ENCODE measurements at regions not wholly inside any gene's neighbourhood (a gene's known extent, or its start where the extent isn't known, plus 50 kb on each side); places are given as distances from the start of the nearest gene placed in this dataset.

- WGBS (ENCODE audit: insufficient coverage, insufficient replicate concordance, low lambda C conversion rate, missing lambda C conversion rate): 42% methylated on average over 11 of the region's 11 CpGs
- RAD21 ChIA-PET (ENCODE audit: unreplicated experiment): no interaction called here
- FAIRE-seq: no peak
- TF ChIP-seq RFX5 (IDR thresholded peaks at IDR 0.05; ENCODE audit: low read depth, low read length) (no peak), PRDM15 (CRISPR knock-in tag; IDR thresholded peaks at IDR 0.05) (no peak), BACH1 (IDR thresholded peaks at IDR 0.05; ENCODE audit: borderline replicate concordance) (no peak), NR2F1 (conservative IDR thresholded peaks at IDR 0.05) (no peak), CTCF (IDR thresholded peaks at IDR 0.05 in 2 of 3, conservative IDR thresholded peaks at IDR 0.05 in 1 of 3; ENCODE audit: control insufficient read depth in 2 of 3, extremely low read depth in 1 of 3, insufficient read depth in 1 of 3, low read depth in 3 of 3, low read length in 3 of 3) (no peak), STAT3 (IDR thresholded peaks at IDR 0.05; ENCODE audit: low read depth, low read length) (no peak), EP300 (IDR thresholded peaks at IDR 0.05; ENCODE audit: borderline replicate concordance in 1 of 2, control insufficient read depth in 1 of 2, low read depth in 2 of 2, low read length in 2 of 2) (no peak), NKRF (conservative IDR thresholded peaks at IDR 0.05) (no peak), TBL1XR1 (IDR thresholded peaks at IDR 0.05; ENCODE audit: low read depth, low read length) (no peak), ZBTB40 (IDR thresholded peaks at IDR 0.05; ENCODE audit: borderline replicate concordance) (no peak)
Measured at GRCh38 chr11:36792996-36793914, 195.2 kb upstream of the RAG2 start.

More at GRCh38 chr11:36792996-36793914, 195.2 kb upstream of the RAG2 start:
- Histone ChIP-seq H3K4me2 (ENCODE audit: control insufficient read depth, insufficient read depth) (no peak overlapping the region), H3K9ac (ENCODE audit: control insufficient read depth, insufficient read depth, low read length) (no peak overlapping the region), H3K27ac (ENCODE audit: control insufficient read depth, insufficient read depth) (no peak overlapping the region), H3K9me3 (replicated peaks; ENCODE audit: control insufficient read depth, insufficient read depth, low read length) (no peaks in the 10 kb centered on the region), H3K36me3 (ENCODE audit: control insufficient read depth in 2 of 2, insufficient read depth in 2 of 2, low read length in 1 of 2) (no peaks in the 10 kb centered on the region), H2AFZ (ENCODE audit: control insufficient read depth, low read depth, low read length) (no peak overlapping the region), H3K4me3 (no peak overlapping the region), H3K79me2 (ENCODE audit: control insufficient read depth, insufficient read depth, low read length) (no peaks in the 10 kb centered on the region), H4K20me1 (ENCODE audit: control insufficient read depth, insufficient read depth) (no peaks in the 10 kb centered on the region), H3K27me3 (replicated peaks in 1 of 2; ENCODE audit: control insufficient read depth in 2 of 2, insufficient read depth in 2 of 2, low read length in 1 of 2) (peaks cover 0 to 2% of the 10 kb centered on the region in 2 experiments; a peak in 1 of 4 replicates), H3K4me1 (ENCODE audit: control insufficient read depth, insufficient read depth, low read length) (no peaks in the 10 kb centered on the region)
- ChIA-PET POLR2A (no interaction called here), CTCF (no interaction called here), SMC1A (ENCODE audit: uncharacterized antibody, unreplicated experiment) (interaction anchor here (0.8 kb wide), 1 partner anchor 13 kb away, joined by 3 read pairs; no protein-coding TSS in a partner anchor)
- BruUV-seq (replicated peaks): no TSS peak
- ATAC-seq: no peak
- intact Hi-C loops (cut with micrococcal nuclease; ENCODE audit: unreplicated experiment) (no loop called here), in situ Hi-C loops (cut with MboI) (no loop called here)
- no peak for DNase-seq (ENCODE audit: low read depth, low spot score)

Data from GM12878 (cell line).